Coronary artery (tissue), 2 donors: ENCODE measurements at regions not wholly inside any gene's neighbourhood (a gene's known extent, or its start where the extent isn't known, plus 50 kb on each side); places are given as distances from the start of the nearest gene placed in this dataset.

Source experiments
- DNase-seq: peaks from one replicate; pipeline ENCODE4 v3.0.0-alpha.2; 2017; ENCODE audit warnings: low spot score
- H3K27ac ChIP-seq, 2 donors: fragments of 200-600 bp; sonication (generic); one replicate each; pipeline ENCODE4 v1.5.1; 2016 to 2019
- H3K4me3 ChIP-seq: fragments of 200-600 bp; sonication (generic); 2 replicates; pipeline ENCODE4 v1.5.1; 2016; ENCODE audit warnings: mild to moderate bottlenecking, moderate library complexity
- CTCF ChIP-seq: fragments of 200-600 bp; sonication (generic); IDR thresholded peaks from one replicate; pipeline ENCODE4 v1.5.1; 2019; ENCODE audit warnings: antibody characterized with exemption

- no peak for DNase-seq
- TF ChIP-seq CTCF, result no peak
- H3K4me3 ChIP-seq, result no peak overlapping the region
- H3K27ac ChIP-seq, result no peak overlapping the region
Observed at GRCh38 chr6:155623450-155624178, 168.0 kb upstream of the NOX3 start.

- Histone ChIP-seq H3K4me3 (no peak overlapping the region), H3K27ac (no peak overlapping the region)
- DNase-seq, result no peak
- TF ChIP-seq CTCF, result no peak
Observed at GRCh38 chr6:155614606-155615005, 159.0 kb upstream of the NOX3 start.

GRCh38 chr6:155611742-155612141, 156.1 kb upstream of the NOX3 start:
- no peak for DNase-seq

GRCh38 chr6:155604991-155605390, 149.4 kb upstream of the NOX3 start:
- no peak overlapping the region for H3K27ac ChIP-seq
- TF ChIP-seq CTCF, result no peak
- no peak overlapping the region for H3K4me3 ChIP-seq
- DNase-seq, result no peak

More at GRCh38 chr6:155611742-155612141, 156.1 kb upstream of the NOX3 start:
- Histone ChIP-seq H3K27ac (no peak overlapping the region), H3K4me3 (no peak overlapping the region)
- no peak for TF ChIP-seq CTCF

GRCh38 chr6:155599561-155599960, 143.9 kb upstream of the NOX3 start:
- TF ChIP-seq CTCF, result no peak
- Histone ChIP-seq H3K27ac (no peak overlapping the region), H3K4me3 (no peak overlapping the region)
- no peak for DNase-seq

GRCh38 chr6:155599160-155599559, 143.5 kb upstream of the NOX3 start:
- H3K27ac ChIP-seq, result no peak overlapping the region
- no peak for TF ChIP-seq CTCF
- DNase-seq, result no peak

GRCh38 chr6:155595284-155595683, 139.6 kb upstream of the NOX3 start:
- TF ChIP-seq CTCF, result no peak

More at GRCh38 chr6:155599160-155599559, 143.5 kb upstream of the NOX3 start:
- no peak overlapping the region for H3K4me3 ChIP-seq

More at GRCh38 chr6:155595284-155595683, 139.6 kb upstream of the NOX3 start:
- Histone ChIP-seq H3K4me3 (no peak overlapping the region), H3K27ac (no peak overlapping the region)
- no peak for DNase-seq
